SK-N-MC (cell line): ENCODE measurements at regions not wholly inside any gene's neighbourhood (a gene's known extent, or its start where the extent isn't known, plus 50 kb on each side); places are given as distances from the start of the nearest gene placed in this dataset.

Experiments
- EZH2 ChIP-seq: fragments of 200-600 bp; sonication (generic); IDR thresholded peaks from one replicate; pipeline ENCODE4 v1.6.1; 2017; ENCODE audit warnings: antibody characterized with exemption
- FOXP2 ChIP-seq: optimal IDR thresholded peaks from 2 replicates; pipeline ENCODE3; 2011; ENCODE audit warnings: mild to moderate bottlenecking, moderate library complexity; ENCODE audit not compliant: insufficient read depth; ENCODE audit errors: extremely low read length, control extremely low read depth
- POLR2AphosphoS5 ChIP-seq: IDR thresholded peaks from 2 replicates; pipeline ENCODE4 v1.6.1; 2012; ENCODE audit warnings: mild to moderate bottlenecking, low read depth, low read length, borderline replicate concordance

DNA sequence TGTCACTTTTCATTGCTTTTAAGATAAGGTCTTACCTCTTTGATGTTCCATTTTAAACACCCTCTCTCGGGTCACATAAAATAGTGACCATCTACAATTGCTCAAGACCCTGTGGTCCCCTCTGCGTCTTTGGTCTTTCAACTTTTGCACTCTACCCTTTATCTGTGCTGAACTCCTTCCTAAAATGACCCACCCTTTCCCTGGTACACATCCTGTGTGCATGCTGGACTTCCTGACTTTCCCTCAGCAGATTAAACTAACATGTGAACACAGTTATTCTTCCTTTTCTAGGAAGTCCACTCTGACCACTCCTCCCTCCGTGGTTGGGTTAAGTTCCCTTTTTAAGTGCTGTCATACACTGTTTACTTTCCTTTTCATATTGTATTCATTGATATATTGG, 414.2 kb downstream of the GABRB3 start:
- TF ChIP-seq EZH2 (no peak), POLR2AphosphoS5 (no peak), FOXP2 (no peak)
